Adipocyte (in vitro differentiated cells): ENCODE measurements at regions not wholly inside any gene's neighbourhood (a gene's known extent, or its start where the extent isn't known, plus 50 kb on each side); places are given as distances from the start of the nearest gene placed in this dataset.

Experiments
- DNase-seq: peaks from one replicate; pipeline ENCODE4 v3.0.0-alpha.2; 2015; ENCODE audit warnings: low read depth
- H3K27me3 ChIP-seq: replicated peaks from 2 replicates; pipeline ENCODE4 v1.7.0; 2013; ENCODE audit warnings: mild to moderate bottlenecking, low read length, moderate library complexity; ENCODE audit not compliant: control insufficient read depth, insufficient read depth
- H3K36me3 ChIP-seq: 2 replicates; pipeline ENCODE4 v1.7.0; 2013; ENCODE audit warnings: low read length, mild to moderate bottlenecking, moderate library complexity; ENCODE audit not compliant: control insufficient read depth, insufficient read depth, severe bottlenecking
- H3K4me1 ChIP-seq: 2 replicates; pipeline ENCODE4 v1.7.0; 2013; ENCODE audit warnings: mild to moderate bottlenecking, low read length, moderate library complexity; ENCODE audit not compliant: control insufficient read depth, insufficient read depth
- H3K4me3 ChIP-seq: 2 replicates; pipeline ENCODE4 v1.7.0; 2013; ENCODE audit warnings: mild to moderate bottlenecking, low read length, moderate library complexity
- H3K9ac ChIP-seq: 2 replicates; pipeline ENCODE4 v1.7.0; 2013; ENCODE audit warnings: mild to moderate bottlenecking, low read length, moderate library complexity
- H3K9me3 ChIP-seq: 2 replicates; pipeline ENCODE4 v1.7.0; 2013; ENCODE audit warnings: mild to moderate bottlenecking, low read length, moderate library complexity; ENCODE audit not compliant: control insufficient read depth

- Histone ChIP-seq H3K4me1 (no peaks in the 10 kb centered on the region), H3K9me3 (peaks cover 8% of the 10 kb centered on the region)
- DNase-seq, result no peak
Measured at GRCh38 chr3:163672954-163673353, 1405.3 kb downstream of the SI start.

GRCh38 chr3:163671201-163671600, 1407.1 kb downstream of the SI start:
- Histone ChIP-seq H3K36me3 (no peaks in the 10 kb centered on the region), H3K4me1 (no peaks in the 10 kb centered on the region), H3K4me3 (no peak overlapping the region), H3K9ac (no peak overlapping the region), H3K27me3 (no peaks in the 10 kb centered on the region), H3K9me3 (peaks cover 8% of the 10 kb centered on the region)
- no peak for DNase-seq

More at GRCh38 chr3:163672954-163673353, 1405.3 kb downstream of the SI start:
- Histone ChIP-seq H3K9ac (no peak overlapping the region), H3K27me3 (no peaks in the 10 kb centered on the region), H3K36me3 (no peaks in the 10 kb centered on the region), H3K4me3 (no peak overlapping the region)

- H3K9me3 ChIP-seq, result no peaks in the 10 kb centered on the region
- no peaks in the 10 kb centered on the region for H3K4me1 ChIP-seq
- no peaks in the 10 kb centered on the region for H3K36me3 ChIP-seq
- no peak overlapping the region for H3K4me3 ChIP-seq
- H3K27me3 ChIP-seq, result no peaks in the 10 kb centered on the region
- no peak for DNase-seq
- H3K9ac ChIP-seq, result no peak overlapping the region
Measured at GRCh38 chr3:163664466-163664865, 1413.8 kb downstream of the SI start.

- no peak for DNase-seq
- no peak overlapping the region for H3K4me3 ChIP-seq
- H3K4me1 ChIP-seq, result no peaks in the 10 kb centered on the region
- H3K9ac ChIP-seq, result no peak overlapping the region
- H3K36me3 ChIP-seq, result no peaks in the 10 kb centered on the region
- H3K27me3 ChIP-seq, result no peaks in the 10 kb centered on the region
- no peaks in the 10 kb centered on the region for H3K9me3 ChIP-seq
Measured at GRCh38 chr3:163657088-163657487, 1421.2 kb downstream of the SI start.

GRCh38 chr3:163655021-163655420, 1423.3 kb downstream of the SI start:
- H3K9ac ChIP-seq, result no peak overlapping the region
- no peaks in the 10 kb centered on the region for H3K9me3 ChIP-seq
- no peaks in the 10 kb centered on the region for H3K36me3 ChIP-seq
- H3K4me1 ChIP-seq, result no peaks in the 10 kb centered on the region
- no peak for DNase-seq
- no peaks in the 10 kb centered on the region for H3K27me3 ChIP-seq
- no peak overlapping the region for H3K4me3 ChIP-seq

GRCh38 chr3:163644172-163644571, 1434.1 kb downstream of the SI start:
- Histone ChIP-seq H3K36me3 (no peaks in the 10 kb centered on the region), H3K9me3 (no peaks in the 10 kb centered on the region), H3K9ac (no peak overlapping the region), H3K4me1 (no peaks in the 10 kb centered on the region), H3K27me3 (no peaks in the 10 kb centered on the region), H3K4me3 (no peak overlapping the region)
- DNase-seq, result no peak

- no peaks in the 10 kb centered on the region for H3K36me3 ChIP-seq
- no peak for DNase-seq
- no peak overlapping the region for H3K4me3 ChIP-seq
- no peaks in the 10 kb centered on the region for H3K4me1 ChIP-seq
- H3K9me3 ChIP-seq, result no peaks in the 10 kb centered on the region
- no peaks in the 10 kb centered on the region for H3K27me3 ChIP-seq
- no peak overlapping the region for H3K9ac ChIP-seq
Measured at GRCh38 chr3:163632722-163633121, 1445.6 kb downstream of the SI start.

GRCh38 chr3:163626753-163627152, 1451.5 kb downstream of the SI start:
- DNase-seq, result no peak
- H3K36me3 ChIP-seq, result no peaks in the 10 kb centered on the region
- no peak overlapping the region for H3K4me3 ChIP-seq
- H3K9me3 ChIP-seq, result no peaks in the 10 kb centered on the region
- no peak overlapping the region for H3K9ac ChIP-seq
- H3K27me3 ChIP-seq, result no peaks in the 10 kb centered on the region
- no peaks in the 10 kb centered on the region for H3K4me1 ChIP-seq

GRCh38 chr3:163622384-163622783, 1455.9 kb downstream of the SI start:
- H3K27me3 ChIP-seq, result no peaks in the 10 kb centered on the region
- H3K9me3 ChIP-seq, result no peaks in the 10 kb centered on the region
- no peaks in the 10 kb centered on the region for H3K36me3 ChIP-seq
- H3K9ac ChIP-seq, result no peak overlapping the region
- no peak overlapping the region for H3K4me3 ChIP-seq
- no peak for DNase-seq
- no peaks in the 10 kb centered on the region for H3K4me1 ChIP-seq

- H3K9me3 ChIP-seq, result no peaks in the 10 kb centered on the region
- H3K27me3 ChIP-seq, result no peaks in the 10 kb centered on the region
- H3K9ac ChIP-seq, result no peak overlapping the region
- no peak overlapping the region for H3K4me3 ChIP-seq
- no peaks in the 10 kb centered on the region for H3K36me3 ChIP-seq
- H3K4me1 ChIP-seq, result no peaks in the 10 kb centered on the region
- DNase-seq, result no peak
Measured at GRCh38 chr3:163614886-163615285, 1463.4 kb downstream of the SI start.

- no peak overlapping the region for H3K9ac ChIP-seq
- H3K36me3 ChIP-seq, result no peaks in the 10 kb centered on the region
- no peaks in the 10 kb centered on the region for H3K9me3 ChIP-seq
- H3K4me1 ChIP-seq, result no peaks in the 10 kb centered on the region
- DNase-seq, result no peak
- H3K27me3 ChIP-seq, result no peaks in the 10 kb centered on the region
- no peak overlapping the region for H3K4me3 ChIP-seq
Measured at GRCh38 chr3:163605915-163606314, 1472.4 kb downstream of the SI start.

GRCh38 chr3:163601426-163601825, 1476.9 kb downstream of the SI start:
- H3K36me3 ChIP-seq, result no peaks in the 10 kb centered on the region
- no peak overlapping the region for H3K9ac ChIP-seq
- H3K9me3 ChIP-seq, result no peaks in the 10 kb centered on the region
- no peak overlapping the region for H3K4me3 ChIP-seq
- no peaks in the 10 kb centered on the region for H3K27me3 ChIP-seq
- H3K4me1 ChIP-seq, result no peaks in the 10 kb centered on the region
- DNase-seq, result no peak
